Brain microvascular endothelial cell (primary cell): ENCODE measurements at regions not wholly inside any gene's neighbourhood (a gene's known extent, or its start where the extent isn't known, plus 50 kb on each side); places are given as distances from the start of the nearest gene placed in this dataset.

Source experiments
- DNase-seq: peaks from one replicate; pipeline ENCODE4 v3.0.0-alpha.2; 2020
- H3K27ac ChIP-seq: fragments of 250-450 bp; sonication (Bioruptor Pico); 2 replicates; pipeline ENCODE4 v1.5.1; 2020; ENCODE audit warnings: mild to moderate bottlenecking, moderate library complexity
- H3K27me3 ChIP-seq: fragments of 250-450 bp; sonication (Bioruptor Pico); replicated peaks from 2 replicates; pipeline ENCODE4 v1.5.1; 2020; ENCODE audit warnings: mild to moderate bottlenecking
- H3K36me3 ChIP-seq: fragments of 250-450 bp; sonication (Bioruptor Pico); replicated peaks from 2 replicates; pipeline ENCODE4 v1.5.1; 2020; ENCODE audit warnings: mild to moderate bottlenecking
- H3K4me3 ChIP-seq: 2 replicates; pipeline ENCODE4 v1.5.1; 2011; ENCODE audit warnings: low read depth, mild to moderate bottlenecking, control low read depth, low read length, moderate library complexity
- in situ Hi-C: cut with HindIII; loops from 2 replicates; pipeline ENCODE4 v1.10.0; 2017; ENCODE audit warnings: low sequenced_read_pairs, low pct_ligation_motif_present
- TF ChIP-seq, protein P1 (sequence below): IDR thresholded peaks from 2 replicates; pipeline ENCODE4 v1.5.1; 2011; ENCODE audit warnings: low read depth, mild to moderate bottlenecking, moderate library complexity, low read length, control low read depth, inconsistent platforms; ENCODE audit errors: missing control alignments

DNA sequence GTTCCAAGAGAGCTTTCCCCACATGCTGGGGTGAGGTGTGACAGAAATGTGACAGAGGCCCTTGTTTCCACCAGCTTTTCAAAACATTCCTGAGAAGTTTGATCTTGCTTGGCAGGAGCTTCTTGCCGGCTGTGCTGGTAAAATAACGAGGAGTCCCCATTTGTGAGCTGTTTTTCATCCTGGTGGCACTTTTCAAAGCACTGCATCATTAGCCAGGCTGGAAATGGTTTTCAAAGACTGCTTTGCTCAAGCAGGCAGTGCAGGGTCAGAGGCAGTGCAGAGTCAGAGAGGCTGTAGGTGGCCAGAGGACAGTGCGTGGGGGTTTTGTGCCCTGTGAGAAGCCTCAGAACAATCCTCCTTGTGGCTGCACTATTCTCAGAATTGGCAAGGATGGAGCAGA, 75.8 kb upstream of the KCNA3 start:
- TF ChIP-seq, protein P1, sequence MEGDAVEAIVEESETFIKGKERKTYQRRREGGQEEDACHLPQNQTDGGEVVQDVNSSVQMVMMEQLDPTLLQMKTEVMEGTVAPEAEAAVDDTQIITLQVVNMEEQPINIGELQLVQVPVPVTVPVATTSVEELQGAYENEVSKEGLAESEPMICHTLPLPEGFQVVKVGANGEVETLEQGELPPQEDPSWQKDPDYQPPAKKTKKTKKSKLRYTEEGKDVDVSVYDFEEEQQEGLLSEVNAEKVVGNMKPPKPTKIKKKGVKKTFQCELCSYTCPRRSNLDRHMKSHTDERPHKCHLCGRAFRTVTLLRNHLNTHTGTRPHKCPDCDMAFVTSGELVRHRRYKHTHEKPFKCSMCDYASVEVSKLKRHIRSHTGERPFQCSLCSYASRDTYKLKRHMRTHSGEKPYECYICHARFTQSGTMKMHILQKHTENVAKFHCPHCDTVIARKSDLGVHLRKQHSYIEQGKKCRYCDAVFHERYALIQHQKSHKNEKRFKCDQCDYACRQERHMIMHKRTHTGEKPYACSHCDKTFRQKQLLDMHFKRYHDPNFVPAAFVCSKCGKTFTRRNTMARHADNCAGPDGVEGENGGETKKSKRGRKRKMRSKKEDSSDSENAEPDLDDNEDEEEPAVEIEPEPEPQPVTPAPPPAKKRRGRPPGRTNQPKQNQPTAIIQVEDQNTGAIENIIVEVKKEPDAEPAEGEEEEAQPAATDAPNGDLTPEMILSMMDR: no peak
- Histone ChIP-seq H3K27ac (no peak overlapping the region), H3K4me3 (no peak overlapping the region), H3K36me3 (no peaks in the 10 kb centered on the region), H3K27me3 (no peaks in the 10 kb centered on the region)
- in situ Hi-C loops: no loop called here
- DNase-seq: no peak

DNA sequence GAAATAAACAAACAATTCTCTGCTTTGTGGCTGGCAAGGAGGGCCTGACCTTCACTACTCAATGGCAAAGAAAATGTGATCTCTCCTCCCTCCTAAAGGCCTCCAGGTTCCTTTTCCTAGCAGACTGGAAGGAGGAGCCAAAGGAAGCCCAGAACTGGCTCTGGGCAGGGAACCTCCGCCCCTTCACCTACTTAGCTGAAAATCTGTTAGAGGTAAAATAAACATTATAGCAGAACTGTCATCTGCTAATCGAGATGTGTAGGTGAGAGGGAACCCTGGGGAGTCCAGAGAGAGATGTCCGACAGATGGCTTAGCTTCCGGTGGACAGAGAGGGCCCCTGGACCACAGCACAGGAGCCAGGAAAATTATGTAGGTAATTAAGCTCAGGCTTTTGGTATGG, 75.2 kb upstream of the KCNA3 start:
- Histone ChIP-seq H3K27ac (no peak overlapping the region), H3K27me3 (no peaks in the 10 kb centered on the region), H3K36me3 (no peaks in the 10 kb centered on the region), H3K4me3 (no peak overlapping the region)
- in situ Hi-C loops: no loop called here
- TF ChIP-seq, protein P1: no peak
- DNase-seq: no peak

DNA sequence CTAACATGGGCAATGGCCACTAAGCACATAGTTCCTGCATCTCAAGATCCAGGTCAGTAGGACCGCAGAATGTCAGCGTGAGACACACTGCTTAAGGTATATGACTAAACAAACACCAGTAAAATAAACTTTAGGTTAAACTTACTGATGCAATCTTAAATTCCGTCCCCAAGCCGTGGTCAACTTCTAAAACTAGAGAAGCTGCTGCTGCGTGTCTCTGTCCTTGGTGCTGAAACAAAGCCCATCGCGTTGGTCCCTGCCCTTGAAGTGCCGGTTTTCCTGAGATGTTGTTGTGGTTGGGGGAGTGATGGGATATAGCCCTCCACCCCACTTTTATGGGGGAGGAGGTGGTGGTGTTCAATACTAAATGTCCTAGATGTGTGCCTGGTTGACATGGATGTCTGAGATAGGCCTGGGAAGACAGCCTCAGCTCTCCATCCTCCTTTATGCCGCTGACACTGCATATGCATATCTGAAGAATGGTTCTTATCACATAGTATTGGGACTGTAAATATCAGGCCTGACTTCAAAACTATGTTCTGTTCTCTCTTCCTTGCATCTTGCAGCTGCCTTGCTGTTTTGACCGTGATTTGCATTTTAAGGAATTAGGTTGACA, 72.0 kb upstream of the KCNA3 start:
- in situ Hi-C loops: no loop called here

DNA sequence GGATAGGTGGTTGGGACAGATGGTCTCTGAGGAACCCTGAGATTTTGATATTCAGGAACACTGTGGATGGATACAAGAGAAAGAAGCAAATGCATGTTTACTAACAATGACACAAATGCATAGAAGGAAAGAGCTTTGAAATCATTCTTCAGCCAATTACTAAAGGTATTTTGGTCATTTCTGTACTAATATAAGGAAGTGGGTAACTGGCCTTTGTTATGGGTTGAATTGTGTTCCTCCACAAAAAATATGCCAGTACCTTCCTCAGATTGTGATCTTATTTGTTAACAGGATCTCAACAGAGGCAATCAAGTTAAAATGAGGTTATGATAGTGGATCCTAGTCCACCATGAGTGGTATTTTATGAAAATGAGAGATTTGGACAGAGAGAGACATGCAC, 68.7 kb upstream of the KCNA3 start:
- Histone ChIP-seq H3K36me3 (no peaks in the 10 kb centered on the region), H3K27me3 (no peaks in the 10 kb centered on the region), H3K27ac (no peak overlapping the region), H3K4me3 (no peak overlapping the region)
- TF ChIP-seq, protein P1: no peak
- DNase-seq: no peak
- in situ Hi-C loops: no loop called here

More for the DNA sequence above, 72.0 kb upstream of the KCNA3 start:
- Histone ChIP-seq H3K4me3 (no peak overlapping the region), H3K27me3 (no peaks in the 10 kb centered on the region), H3K36me3 (no peaks in the 10 kb centered on the region), H3K27ac (no peak overlapping the region)
- peak; percentile 28 for DNase-seq
- TF ChIP-seq, protein P1: no peak

DNA sequence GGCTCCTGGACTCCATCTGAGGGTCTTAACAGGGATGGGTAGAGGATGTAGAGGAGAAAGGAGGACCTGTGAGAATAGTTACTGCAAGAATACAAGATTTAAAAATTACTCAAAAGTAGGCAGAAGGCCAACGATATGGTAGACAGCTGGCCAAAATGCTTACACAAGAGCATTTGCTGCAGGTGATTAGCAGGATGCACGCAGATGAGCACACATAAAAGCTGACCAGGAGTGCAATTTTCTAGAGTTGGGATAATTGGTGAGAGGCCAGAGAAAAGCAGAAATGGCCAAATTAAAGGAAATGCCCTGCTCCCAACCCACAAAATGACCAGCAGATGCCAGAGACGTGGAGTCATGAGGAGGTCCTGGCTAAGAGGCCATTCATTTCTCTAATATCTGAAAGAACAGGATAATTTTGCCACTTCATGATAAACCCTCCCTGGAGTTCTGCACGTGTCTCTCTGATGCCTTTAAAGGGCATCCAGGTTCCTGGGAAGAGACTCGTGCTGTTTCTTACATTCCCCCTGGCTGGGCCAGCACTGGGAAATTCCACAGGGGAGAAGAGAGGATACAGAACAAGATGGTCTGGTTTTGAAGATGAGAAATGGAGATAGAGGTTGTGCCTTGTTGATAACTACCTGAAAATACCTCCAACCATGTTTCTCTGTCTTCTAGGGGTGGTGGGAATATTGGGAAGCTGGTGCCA, 62.3 kb upstream of the KCNA3 start:
- in situ Hi-C loops: no loop called here
- Histone ChIP-seq H3K4me3 (no peak overlapping the region), H3K27ac (no peak overlapping the region), H3K36me3 (no peaks in the 10 kb centered on the region), H3K27me3 (no peaks in the 10 kb centered on the region)
- TF ChIP-seq, protein P1: no peak
- DNase-seq: no peak

DNA sequence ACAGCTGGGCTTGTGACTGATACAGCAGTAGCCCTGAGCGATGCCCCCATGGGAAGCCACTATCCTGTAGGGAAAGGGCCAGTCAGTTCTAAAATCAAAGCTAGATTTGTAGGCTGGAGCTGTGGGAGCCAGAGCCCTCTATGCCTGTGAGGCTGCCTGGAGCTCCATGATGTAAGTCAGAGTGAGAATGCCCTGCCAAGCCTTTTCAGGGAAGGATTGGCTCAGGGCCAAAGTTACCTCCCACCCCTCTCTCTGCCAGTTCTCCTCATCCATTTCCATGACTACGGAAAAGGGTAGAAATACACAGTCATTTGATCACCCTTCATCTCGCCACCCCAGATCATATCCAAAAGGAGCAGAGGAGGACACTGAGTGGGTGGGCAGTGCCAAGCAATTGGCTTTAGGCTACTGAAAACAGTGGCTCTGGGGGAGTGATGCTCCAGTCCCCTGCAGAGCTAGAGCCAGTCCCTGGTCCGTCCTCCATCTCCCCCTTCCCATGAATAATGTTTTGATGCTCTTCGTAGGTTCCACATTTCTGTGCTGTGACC, 59.5 kb upstream of the KCNA3 start:
- DNase-seq: no peak
- no peak overlapping the region for H3K27ac ChIP-seq
- H3K36me3 ChIP-seq: no peaks in the 10 kb centered on the region
- H3K4me3 ChIP-seq: no peak overlapping the region
- in situ Hi-C loops: no loop called here
- no peaks in the 10 kb centered on the region for H3K27me3 ChIP-seq
- TF ChIP-seq, protein P1: no peak
